ENCODE measurements at regions not wholly inside any gene's neighbourhood (a gene's known extent, or its start where the extent isn't known, plus 50 kb on each side); places are given as distances from the start of the nearest gene placed in this dataset.

GRCh38 chr11:122293296-122294023 lies 177.4 kb upstream of the BLID start:
- TF ChIP-seq CTCF (conservative IDR thresholded peaks at IDR 0.05; ENCODE audit: low read depth, low read length), result peak; percentile 64
- TF ChIP-seq EZH2 (IDR thresholded peaks at IDR 0.05; ENCODE audit: low read length, unreplicated experiment), result no peak

All from PC-3 (cell line).